ENCODE measurements at regions not wholly inside any gene's neighbourhood (a gene's known extent, or its start where the extent isn't known, plus 50 kb on each side); places are given as distances from the start of the nearest gene placed in this dataset.

- Histone ChIP-seq H3K9me3 (ENCODE audit: low read depth) (no peaks in the 10 kb centered on the region), H4K20me1 (ENCODE audit: insufficient read depth, poor library complexity, severe bottlenecking) (no peaks in the 10 kb centered on the region), H3K79me2 (no peaks in the 10 kb centered on the region), H2AFZ (no peak overlapping the region), H3K4me2 (no peak overlapping the region), H3K4me3 (no peak overlapping the region), H3K9me2 (replicated peaks; ENCODE audit: insufficient read depth) (no peaks in the 10 kb centered on the region), H3K4me1 (ENCODE audit: insufficient read depth) (no peaks in the 10 kb centered on the region), H3K27me3 (no peaks in the 10 kb centered on the region), H3K27ac (no peak overlapping the region), H3K36me3 (replicated peaks; ENCODE audit: insufficient read depth, low read depth) (no peaks in the 10 kb centered on the region)
- DNase-seq (ENCODE audit: low spot score), result no peak
- 76% methylated on average over 6 of the region's 6 CpGs for WGBS (ENCODE audit: low lambda C conversion rate, missing lambda C conversion rate)
- TF ChIP-seq CTCF (IDR thresholded peaks at IDR 0.05; ENCODE audit: poor library complexity), result no peak
- no peak for TF ChIP-seq EZH2 (IDR thresholded peaks at IDR 0.05; ENCODE audit: borderline replicate concordance)
- TF ChIP-seq EZH2phosphoT487 (IDR thresholded peaks at IDR 0.05; ENCODE audit: low read depth, severe bottlenecking, unreplicated experiment), result no peak
Measured at GRCh38 chr2:228747483-228747882, 523.6 kb downstream of the PID1 start.

DNA sequence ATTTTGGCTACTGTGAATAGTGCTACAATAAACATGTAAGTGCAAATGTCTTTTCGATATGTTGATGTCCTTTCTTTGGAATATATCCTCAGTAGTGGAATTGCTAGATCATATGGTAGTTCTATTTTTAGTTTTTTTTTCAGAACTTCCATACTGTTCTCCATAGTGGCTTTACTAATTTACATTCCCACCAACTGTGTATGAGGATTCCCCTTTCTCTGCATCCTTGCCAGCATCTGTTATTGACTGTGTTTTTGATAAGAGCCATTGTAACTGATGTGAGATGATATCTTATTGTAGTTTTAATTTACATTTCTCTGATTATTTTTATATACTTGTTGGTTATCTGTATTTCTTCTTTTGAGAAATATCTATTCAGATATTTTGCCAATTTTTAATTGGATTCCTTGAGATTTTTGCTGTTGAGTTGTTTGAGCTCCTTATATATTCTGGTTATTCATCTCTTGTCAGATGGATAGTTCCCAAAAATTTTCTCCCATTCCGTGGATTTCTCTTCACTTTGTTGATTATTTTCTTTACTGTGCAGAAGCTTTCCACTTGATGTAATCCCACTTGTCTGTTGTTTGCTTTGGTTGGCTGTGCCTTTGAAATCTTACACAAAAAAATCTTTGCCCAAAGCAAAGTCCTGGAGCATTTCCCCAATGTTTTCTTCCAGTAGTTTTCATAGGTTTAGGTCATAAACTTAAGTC lies 532.3 kb downstream of the PID1 start:
- TF ChIP-seq EZH2phosphoT487 (IDR thresholded peaks at IDR 0.05; ENCODE audit: low read depth, severe bottlenecking, unreplicated experiment), result no peak
- TF ChIP-seq CTCF (IDR thresholded peaks at IDR 0.05; ENCODE audit: poor library complexity), result no peak
- TF ChIP-seq EZH2 (IDR thresholded peaks at IDR 0.05; ENCODE audit: borderline replicate concordance), result no peak
- Histone ChIP-seq H2AFZ (no peak overlapping the region), H3K4me3 (no peak overlapping the region), H3K27ac (no peak overlapping the region), H4K20me1 (ENCODE audit: insufficient read depth, poor library complexity, severe bottlenecking) (no peaks in the 10 kb centered on the region), H3K36me3 (replicated peaks; ENCODE audit: insufficient read depth, low read depth) (no peaks in the 10 kb centered on the region), H3K27me3 (no peaks in the 10 kb centered on the region), H3K4me2 (no peak overlapping the region), H3K79me2 (no peaks in the 10 kb centered on the region), H3K9me2 (replicated peaks; ENCODE audit: insufficient read depth) (no peaks in the 10 kb centered on the region), H3K9me3 (ENCODE audit: low read depth) (no peaks in the 10 kb centered on the region), H3K4me1 (ENCODE audit: insufficient read depth) (no peaks in the 10 kb centered on the region)
- no peak for DNase-seq (ENCODE audit: low spot score)
- WGBS (ENCODE audit: low lambda C conversion rate, missing lambda C conversion rate), result 91% methylated on average over 2 of the region's 2 CpGs

DNA sequence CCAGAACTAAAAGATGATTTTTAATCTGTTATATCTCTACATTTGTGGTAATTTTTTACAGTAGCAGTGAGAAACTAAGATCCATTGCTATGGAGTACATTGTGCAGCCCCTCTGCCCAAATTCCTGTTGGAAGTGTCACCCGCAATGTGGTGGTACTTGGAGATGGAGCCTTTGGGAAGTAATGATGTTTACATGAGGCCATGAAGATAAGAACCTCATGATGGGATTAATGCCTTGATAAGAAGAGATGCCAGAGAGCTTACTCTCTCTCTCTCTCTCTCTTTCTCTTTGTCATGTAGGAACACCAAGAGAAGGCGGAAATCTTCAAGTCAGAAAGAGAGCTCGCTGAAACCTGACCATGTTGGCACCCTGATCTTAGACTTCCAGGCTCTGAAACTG lies 535.4 kb downstream of the PID1 start:
- no peak overlapping the region for H3K27ac ChIP-seq
- H3K79me2 ChIP-seq, result no peaks in the 10 kb centered on the region
- H3K4me3 ChIP-seq, result no peak overlapping the region
- H4K20me1 ChIP-seq (ENCODE audit: insufficient read depth, poor library complexity, severe bottlenecking), result no peaks in the 10 kb centered on the region
- H3K9me3 ChIP-seq (ENCODE audit: low read depth), result no peaks in the 10 kb centered on the region
- no peak for TF ChIP-seq EZH2 (IDR thresholded peaks at IDR 0.05; ENCODE audit: borderline replicate concordance)
- TF ChIP-seq CTCF (IDR thresholded peaks at IDR 0.05; ENCODE audit: poor library complexity), result no peak
- TF ChIP-seq EZH2phosphoT487 (IDR thresholded peaks at IDR 0.05; ENCODE audit: low read depth, severe bottlenecking, unreplicated experiment), result no peak
- WGBS (ENCODE audit: low lambda C conversion rate, missing lambda C conversion rate), result 77% methylated on average over 3 of the region's 3 CpGs
- no peak overlapping the region for H2AFZ ChIP-seq
- H3K27me3 ChIP-seq, result no peaks in the 10 kb centered on the region
- H3K9me2 ChIP-seq (replicated peaks; ENCODE audit: insufficient read depth), result no peaks in the 10 kb centered on the region
- no peak overlapping the region for H3K4me2 ChIP-seq
- DNase-seq (ENCODE audit: low spot score), result no peak
- no peaks in the 10 kb centered on the region for H3K4me1 ChIP-seq (ENCODE audit: insufficient read depth)
- H3K36me3 ChIP-seq (replicated peaks; ENCODE audit: insufficient read depth, low read depth), result no peaks in the 10 kb centered on the region
